ENCODE measurements at regions not wholly inside any gene's neighbourhood (a gene's known extent, or its start where the extent isn't known, plus 50 kb on each side); places are given as distances from the start of the nearest gene placed in this dataset.

- TF ChIP-seq GABPA (IDR thresholded peaks at IDR 0.05; ENCODE audit: low read depth, low read length) (no peak), GABPA (CRISPR knock-in tag; IDR thresholded peaks at IDR 0.05; ENCODE audit: low read depth) (no peak), ZNF496 (CRISPR knock-in tag; IDR thresholded peaks at IDR 0.05; ENCODE audit: insufficient replicate concordance) (no peak), ZNF350 (CRISPR knock-in tag; IDR thresholded peaks at IDR 0.05; ENCODE audit: borderline replicate concordance, low read depth) (no peak), RAD51 (IDR thresholded peaks at IDR 0.05; ENCODE audit: borderline replicate concordance) (no peak), RORA (CRISPR knock-in tag; IDR thresholded peaks at IDR 0.05) (no peak), AKNA (CRISPR knock-in tag; IDR thresholded peaks at IDR 0.05; ENCODE audit: borderline replicate concordance) (no peak), JUNB (CRISPR knock-in tag; IDR thresholded peaks at IDR 0.05; ENCODE audit: borderline replicate concordance) (no peak)
Observed at GRCh38 chr11:41983475-41983874, 524.0 kb upstream of the LRRC4C start (continued).

GRCh38 chr11:41984023-41984422, 524.6 kb upstream of the LRRC4C start:
- no peaks in the 10 kb centered on the region for H3K79me2 ChIP-seq (ENCODE audit: insufficient read depth, low read length)
- ATAC-seq (no peak), FAIRE-seq (no peak), DNase-seq (ENCODE audit: low spot score) (no peak)
- no peak overlapping the region for H2AFZ ChIP-seq (ENCODE audit: low read length)
- intact Hi-C loops (cut with micrococcal nuclease; ENCODE audit: unreplicated experiment) (no loop called here), in situ Hi-C loops (cut with HindIII; ENCODE audit: extremely low pct_ligation_motif_present, low pct_unique_long_range_greater_than_20kb) (no loop called here)
- H3K4me3 ChIP-seq (replicated peaks in 1 of 3; ENCODE audit: insufficient read depth in 1 of 3, low read depth in 2 of 3, low read length in 3 of 3), result no peak overlapping the region
- CTCF ChIA-PET (ENCODE audit: low intra/inter-chr PET ratio, low total read pairs), result no interaction called here
- no peaks in the 10 kb centered on the region for H4K20me1 ChIP-seq (ENCODE audit: insufficient read depth, low read length)
- POLR2A ChIA-PET, result no interaction called here
- TF ChIP-seq PCBP1 (IDR thresholded peaks at IDR 0.05; ENCODE audit: borderline replicate concordance, low read depth, low read length) (no peak), TCF7 (IDR thresholded peaks at IDR 0.05; ENCODE audit: low read depth) (no peak), GFI1 (CRISPR knock-in tag; IDR thresholded peaks at IDR 0.05; ENCODE audit: borderline replicate concordance) (no peak)
- 10% methylated on average over 2 of the region's 2 CpGs for WGBS (ENCODE audit: low lambda C conversion rate)
- H3K27me3 ChIP-seq (ENCODE audit: control insufficient read depth in 1 of 2, insufficient read depth in 2 of 2, low read length in 2 of 2), result no peaks in the 10 kb centered on the region
- H3K36me3 ChIP-seq (replicated peaks in 1 of 2; ENCODE audit: control insufficient read depth in 1 of 2, insufficient read depth in 2 of 2, low read length in 2 of 2), result no peaks in the 10 kb centered on the region
- H3K9me3 ChIP-seq (ENCODE audit: low read length), result peaks cover 85% of the 10 kb centered on the region
- no peak overlapping the region for H3K4me2 ChIP-seq (ENCODE audit: low read depth, low read length)
- no peaks in the 10 kb centered on the region for H3K4me1 ChIP-seq (ENCODE audit: insufficient read depth, low read length)
- BruUV-seq (replicated peaks), result no TSS peak
- no peak overlapping the region for H3K27ac ChIP-seq (ENCODE audit: extremely low read length, insufficient read depth, low read length)
- no peak overlapping the region for H3K9ac ChIP-seq (ENCODE audit: insufficient read depth, low read depth, low read length)
